Upper lobe of right lung (tissue), 1 donor: ENCODE measurements at regions not wholly inside any gene's neighbourhood (a gene's known extent, or its start where the extent isn't known, plus 50 kb on each side); places are given as distances from the start of the nearest gene placed in this dataset.
"Not testable (repeated sequence)": the region's sequence is repeated elsewhere in the genome, so short reads cannot be mapped to it uniquely, and the experiment has no call there.

ENCODE experiments used
- ATAC-seq: fragments of 200-7000 bp; cut with Tn5 transposase; one replicate; pipeline ENCODE4 v1.9.1; 2020; ENCODE audit warnings: mild to moderate bottlenecking, moderate library complexity
- DNase-seq: peaks from one replicate; pipeline ENCODE4 v3.0.0-alpha.2; 2020
- H3K27ac ChIP-seq: fragments of 200-600 bp; one replicate; pipeline ENCODE4 v1.8.0; 2022
- H3K27me3 ChIP-seq: fragments of 200-600 bp; one replicate; pipeline ENCODE4 v1.8.0; 2022; ENCODE audit warnings: mild to moderate bottlenecking
- H3K36me3 ChIP-seq: fragments of 200-600 bp; one replicate; pipeline ENCODE4 v1.8.0; 2022
- H3K4me1 ChIP-seq: fragments of 200-600 bp; one replicate; pipeline ENCODE4 v1.8.0; 2022
- H3K4me3 ChIP-seq: fragments of 200-600 bp; one replicate; pipeline ENCODE4 v1.8.0; 2022; ENCODE audit warnings: mild to moderate bottlenecking
- H3K9me3 ChIP-seq: fragments of 200-600 bp; one replicate; pipeline ENCODE4 v1.8.0; 2022
- CTCF ChIP-seq: fragments of 200-600 bp; IDR thresholded peaks from one replicate; pipeline ENCODE4 v1.8.0; 2022; ENCODE audit warnings: antibody characterized with exemption
- intact Hi-C: fragments of 100-400 bp; cut with DNase I; formaldehyde crosslinking; loops from one replicate; pipeline ENCODE4 v1.11.0; 2022
- donor health status: DM: no; HTN: yes; CAD: no; lungs with severe emphysema.

GRCh38 chr10:83754857-83755256 is 384.5 kb upstream of the GHITM start:
- H3K4me3 ChIP-seq = no peak overlapping the region

DNA sequence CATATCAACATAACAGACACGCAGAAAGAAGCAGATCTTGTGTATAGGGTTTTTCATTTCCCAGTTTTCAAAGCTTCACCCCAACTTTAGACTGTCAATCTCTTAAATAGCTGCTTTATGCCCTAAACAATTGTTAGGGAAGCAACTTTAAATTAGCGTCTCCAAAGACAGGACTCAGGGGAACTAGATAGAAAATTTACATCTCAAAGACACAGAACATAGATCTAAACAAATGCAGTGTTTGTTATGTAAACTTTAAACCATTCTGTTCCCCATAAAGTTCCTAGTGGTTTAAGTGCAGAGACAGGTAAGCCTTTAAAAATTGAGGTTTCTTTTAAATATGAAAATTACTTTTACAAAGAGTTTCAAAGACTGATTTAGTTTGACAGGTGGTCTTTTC is 379.2 kb upstream of the GHITM start:
- Histone ChIP-seq H3K4me3 (no peak overlapping the region), H3K4me1 (no peaks in the 10 kb centered on the region), H3K27me3 (no peaks in the 10 kb centered on the region), H3K36me3 (no peaks in the 10 kb centered on the region), H3K27ac (no peak overlapping the region), H3K9me3 (no peaks in the 10 kb centered on the region)
- ATAC-seq (no peak), DNase-seq (no peak)
- TF ChIP-seq CTCF = no peak
- intact Hi-C loops = no loop called here

More at GRCh38 chr10:83754857-83755256, 384.5 kb upstream of the GHITM start:
- Histone ChIP-seq H3K9me3 (no peaks in the 10 kb centered on the region), H3K27ac (no peak overlapping the region), H3K4me1 (no peaks in the 10 kb centered on the region), H3K27me3 (no peaks in the 10 kb centered on the region), H3K36me3 (no peaks in the 10 kb centered on the region)
- TF ChIP-seq CTCF = no peak
- intact Hi-C loops = no loop called here
- DNase-seq (no peak), ATAC-seq (no peak)

DNA sequence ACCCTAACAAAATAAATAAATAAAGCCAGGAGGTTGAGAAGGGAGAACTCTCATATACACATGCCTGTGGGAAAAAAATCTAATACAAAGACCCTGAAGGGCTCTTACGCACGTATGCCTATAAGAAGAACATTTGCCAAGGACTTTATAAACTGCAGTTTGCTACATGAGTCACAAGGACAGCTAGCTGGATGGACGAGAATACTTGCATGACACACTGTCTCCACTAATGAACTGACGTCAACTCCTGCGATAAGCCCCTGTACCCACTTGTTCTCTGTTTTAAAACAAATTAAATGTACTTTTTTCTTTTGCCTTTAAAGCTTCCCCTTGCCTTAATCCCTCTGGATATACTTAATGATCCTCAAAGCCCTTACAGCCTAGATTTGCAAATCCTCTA is 374.6 kb upstream of the GHITM start:
- Histone ChIP-seq H3K9me3 (no peaks in the 10 kb centered on the region), H3K4me3 (no peak overlapping the region), H3K36me3 (no peaks in the 10 kb centered on the region), H3K4me1 (no peaks in the 10 kb centered on the region), H3K27me3 (no peaks in the 10 kb centered on the region), H3K27ac (no peak overlapping the region)
- no peak for TF ChIP-seq CTCF
- ATAC-seq = no peak
- intact Hi-C loops = no loop called here
- DNase-seq = no peak

DNA sequence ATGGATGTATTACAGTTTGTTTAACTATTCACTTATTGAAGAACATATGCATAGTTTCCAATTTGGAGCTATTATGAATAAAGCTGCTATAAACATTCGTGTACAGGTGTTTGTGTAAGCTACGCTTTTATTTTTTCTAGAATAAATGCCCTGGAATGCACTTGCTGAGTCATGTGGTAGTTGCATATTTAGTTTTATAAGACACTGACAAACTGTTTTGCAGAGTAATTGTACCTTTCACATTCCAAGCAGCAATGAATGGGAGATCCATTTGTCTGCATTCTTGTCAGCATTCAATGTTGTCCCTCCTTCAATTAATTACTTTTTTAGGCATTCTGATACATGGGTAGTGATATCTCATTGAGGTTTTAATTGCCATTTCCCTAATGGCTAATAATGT is 373.6 kb upstream of the GHITM start:
- DNase-seq (no peak), ATAC-seq (no peak)
- Histone ChIP-seq H3K4me1 (no peaks in the 10 kb centered on the region), H3K36me3 (no peaks in the 10 kb centered on the region), H3K4me3 (no peak overlapping the region), H3K9me3 (no peaks in the 10 kb centered on the region), H3K27me3 (no peaks in the 10 kb centered on the region), H3K27ac (no peak overlapping the region)
- intact Hi-C loops = no loop called here
- no peak for TF ChIP-seq CTCF

DNA sequence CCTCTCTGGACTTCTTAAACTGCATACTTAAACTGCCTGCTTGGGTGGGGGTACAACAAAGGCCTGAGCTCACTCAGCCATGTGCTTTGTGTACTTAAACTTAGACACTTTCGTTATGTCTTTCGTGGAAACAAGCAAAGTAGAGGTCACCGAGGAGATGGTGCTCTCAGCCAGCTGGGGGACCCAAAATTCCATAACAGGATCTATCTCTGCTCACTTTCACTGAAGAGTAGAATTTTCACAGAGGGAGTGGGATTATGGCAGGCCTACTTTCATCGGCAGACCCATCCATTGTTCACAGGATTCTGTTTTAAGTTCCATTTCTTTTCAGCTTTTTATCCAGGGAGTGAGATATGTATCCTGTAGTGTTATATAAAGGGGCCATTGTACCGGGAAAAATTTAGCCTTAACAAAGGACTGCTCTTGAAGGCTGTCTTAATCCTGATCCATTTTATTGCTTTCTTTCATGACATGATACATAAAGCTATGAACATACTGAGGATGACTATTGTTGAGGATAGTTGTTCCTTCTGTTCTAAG is 370.0 kb upstream of the GHITM start:
- Histone ChIP-seq H3K27ac (no peak overlapping the region), H3K4me1 (no peaks in the 10 kb centered on the region), H3K4me3 (no peak overlapping the region), H3K27me3 (no peaks in the 10 kb centered on the region), H3K36me3 (no peaks in the 10 kb centered on the region), H3K9me3 (no peaks in the 10 kb centered on the region)
- intact Hi-C loops = no loop called here
- ATAC-seq (no peak), DNase-seq (no peak)
- TF ChIP-seq CTCF = no peak

DNA sequence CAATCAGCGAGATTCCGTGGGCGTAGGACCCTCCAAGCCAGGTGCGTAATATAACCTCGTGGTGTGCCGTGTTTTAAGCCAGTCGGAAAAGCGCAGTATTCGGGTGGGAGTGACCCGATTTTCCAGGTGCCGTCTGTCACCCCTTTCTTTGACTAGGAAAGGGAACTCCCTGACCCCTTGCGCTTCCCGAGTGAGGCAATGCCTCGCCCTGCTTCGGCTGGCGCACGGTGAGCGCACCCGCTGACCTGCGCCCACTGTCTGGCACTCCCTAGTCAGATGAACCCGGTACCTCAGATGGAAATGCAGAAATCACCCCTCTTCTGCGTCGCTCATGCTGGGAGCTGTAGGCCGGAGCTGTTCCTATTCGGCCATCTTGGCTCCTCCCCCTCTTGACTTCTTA is 352.6 kb upstream of the GHITM start:
- intact Hi-C loops, DNase-seq: not testable (repeated sequence)

More for the DNA sequence above, 352.6 kb upstream of the GHITM start:
- not testable (repeated sequence) for H3K4me3 ChIP-seq, H3K36me3 ChIP-seq, ATAC-seq, H3K27me3 ChIP-seq, H3K27ac ChIP-seq, H3K9me3 ChIP-seq, H3K4me1 ChIP-seq
